Activated CD4-positive, alpha-beta T cell treated with anti-CD3 and anti-CD28 coated beads, Interleukin-2, amount 50 U/mL, for 24 hours (primary cell): ENCODE measurements at regions not wholly inside any gene's neighbourhood (a gene's known extent, or its start where the extent isn't known, plus 50 kb on each side); places are given as distances from the start of the nearest gene placed in this dataset.

Experiments
- DNase-seq, 2 donors: peaks; one replicate each; pipeline ENCODE4 v3.0.0-alpha.2; 2020; ENCODE audit warnings: low read depth in 1 of 2, low spot score in 1 of 2

DNA sequence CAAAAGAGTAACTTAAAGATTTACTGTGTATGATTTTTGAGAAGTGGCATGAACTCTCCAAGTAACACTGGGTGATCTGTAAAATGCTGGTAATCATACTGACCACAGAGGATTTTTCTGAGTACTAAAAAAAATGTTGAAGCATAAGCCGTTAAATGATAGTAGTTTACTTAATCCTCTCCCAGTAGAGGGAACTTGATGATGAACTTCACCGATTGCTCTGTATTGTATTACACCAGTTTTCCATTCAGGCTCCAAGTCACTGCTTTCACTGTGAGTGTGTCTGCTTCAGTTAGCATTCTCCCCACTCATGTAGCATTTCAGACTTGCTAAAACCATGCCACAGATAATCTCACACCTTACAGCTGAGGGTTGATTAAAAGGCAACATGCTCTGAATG lies 294.1 kb downstream of the GBA3 start:
- no peak for DNase-seq

DNA sequence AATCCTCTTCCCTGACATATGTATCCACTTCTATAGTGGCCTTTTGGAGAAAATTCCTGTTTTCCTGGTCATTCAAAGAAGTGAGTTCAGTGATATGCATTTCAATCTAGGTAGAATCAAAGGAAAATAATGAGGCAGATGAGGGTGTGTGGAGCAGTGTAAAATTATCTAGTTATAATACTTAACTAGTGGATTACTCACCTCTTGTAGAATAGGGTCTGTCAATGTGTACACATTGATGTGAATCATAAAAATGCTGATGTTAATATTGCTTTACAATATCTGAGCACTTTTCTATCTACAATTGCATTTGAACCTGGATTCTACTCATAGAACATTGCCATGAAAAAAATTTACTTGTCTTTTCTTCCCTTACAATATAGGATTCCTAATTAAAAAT lies 293.5 kb downstream of the GBA3 start:
- no peak for DNase-seq

GRCh38 chr4:22984390-22984789 lies 291.7 kb downstream of the GBA3 start:
- DNase-seq = no peak

DNA sequence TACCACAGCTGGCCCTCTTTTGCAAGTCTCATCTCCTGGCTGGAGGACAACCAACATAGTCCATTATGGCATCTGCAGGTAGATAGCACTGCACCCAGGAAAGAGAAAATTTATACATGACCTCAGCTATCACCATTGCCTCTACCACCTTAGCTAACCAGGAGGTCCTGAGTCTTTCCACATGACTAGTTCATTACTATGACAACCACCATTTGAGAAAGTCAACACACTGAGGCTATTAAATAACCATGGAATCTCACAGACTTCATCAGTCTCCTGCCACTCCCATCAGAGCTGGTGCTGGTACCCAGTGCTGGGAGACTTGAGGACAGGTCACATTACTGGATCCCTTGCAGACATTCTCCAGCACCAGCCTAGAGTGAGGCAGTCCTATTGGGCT lies 285.9 kb downstream of the GBA3 start:
- DNase-seq = no peak

GRCh38 chr4:22970665-22971064 lies 277.9 kb downstream of the GBA3 start:
- no peak for DNase-seq

DNA sequence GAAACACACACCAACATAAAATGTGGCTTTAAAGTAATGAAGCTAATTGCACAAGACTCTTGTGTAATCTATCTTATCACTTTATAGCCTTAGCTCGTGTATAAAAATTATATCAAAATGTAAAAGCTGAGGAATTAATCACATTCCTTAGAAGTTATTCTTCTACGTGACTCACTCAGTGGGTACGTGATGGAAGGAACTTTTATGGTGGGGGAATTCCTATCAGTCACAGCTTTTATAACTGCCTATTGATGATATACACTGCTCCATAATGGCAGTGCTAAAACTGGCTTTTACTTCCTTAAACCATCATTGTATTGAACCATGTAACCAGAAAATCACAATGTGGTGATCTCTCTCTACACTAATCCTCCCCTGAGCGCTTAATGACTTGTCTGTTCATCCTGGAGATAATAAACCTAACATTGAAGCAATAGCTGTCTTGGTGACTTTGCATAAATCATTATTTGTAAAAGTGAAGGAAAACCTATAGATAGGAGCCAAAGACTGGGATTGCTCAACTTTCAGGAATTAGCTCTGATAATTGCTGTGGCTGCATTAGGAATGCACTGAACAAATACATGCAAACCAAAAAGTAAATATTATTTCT lies 276.7 kb downstream of the GBA3 start:
- DNase-seq = no peak

GRCh38 chr4:22962295-22962694 lies 269.6 kb downstream of the GBA3 start:
- no peak for DNase-seq

- DNase-seq = no peak
These were observed 266.7 kb downstream of the GBA3 start for GRCh38 chr4:22959483-22959882.

DNA sequence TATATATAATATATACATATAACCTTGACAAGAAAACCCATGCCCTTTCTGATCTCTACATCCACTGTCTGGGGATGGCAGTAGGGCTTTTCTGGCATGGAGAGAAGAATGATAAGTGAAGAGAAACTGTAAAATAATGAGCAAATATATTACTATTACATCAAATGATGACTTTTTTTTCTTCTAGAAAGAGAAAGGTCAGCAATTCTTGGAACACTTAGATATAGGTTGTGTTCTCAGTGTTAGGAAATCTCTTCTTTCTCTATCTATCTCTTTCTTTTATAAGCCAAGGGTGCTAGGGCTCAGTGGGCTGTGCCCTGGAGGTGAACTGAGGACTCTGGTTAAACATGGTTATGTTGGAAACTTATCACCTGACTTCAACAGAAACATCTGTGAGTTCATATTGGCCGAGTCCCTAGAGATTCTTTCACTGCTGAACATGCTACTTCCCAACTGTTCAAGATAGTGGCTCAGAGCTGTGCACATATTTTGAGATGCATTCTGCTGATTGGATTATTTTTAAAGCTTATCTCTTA lies 265.1 kb downstream of the GBA3 start:
- DNase-seq = no peak

DNA sequence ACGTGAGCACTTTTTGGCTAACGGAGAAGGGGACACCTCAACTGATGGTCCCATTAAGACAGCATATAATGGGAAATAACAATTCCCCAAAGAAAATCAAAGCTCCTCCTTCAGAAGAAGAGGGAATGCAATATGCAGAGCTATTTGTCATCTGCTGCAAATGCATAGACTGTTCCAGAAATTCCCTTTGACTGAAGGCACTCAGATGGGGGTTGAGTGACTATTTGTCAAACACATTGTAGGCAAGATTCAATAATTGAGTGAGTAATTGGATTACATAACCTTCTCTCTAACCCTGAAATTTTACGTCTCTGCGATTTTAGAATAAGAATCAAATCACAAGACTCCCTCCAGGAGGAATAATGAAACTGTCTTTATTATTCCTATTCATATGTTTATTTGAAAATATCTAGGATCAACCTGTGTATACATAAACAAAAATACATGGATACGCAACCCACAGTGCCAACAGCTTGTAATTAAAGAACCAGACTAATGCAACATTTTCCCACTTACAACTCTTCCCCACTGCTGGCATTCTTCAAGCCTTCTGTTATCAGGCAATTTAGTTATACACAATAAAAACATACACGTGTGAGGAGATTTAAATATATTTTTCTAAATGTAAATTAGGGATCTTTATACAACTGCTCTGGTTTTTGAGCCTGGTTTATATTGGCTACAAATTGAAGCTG lies 256.6 kb downstream of the GBA3 start:
- DNase-seq = no peak

GRCh38 chr4:22947851-22948250 lies 255.1 kb downstream of the GBA3 start:
- no peak for DNase-seq

DNA sequence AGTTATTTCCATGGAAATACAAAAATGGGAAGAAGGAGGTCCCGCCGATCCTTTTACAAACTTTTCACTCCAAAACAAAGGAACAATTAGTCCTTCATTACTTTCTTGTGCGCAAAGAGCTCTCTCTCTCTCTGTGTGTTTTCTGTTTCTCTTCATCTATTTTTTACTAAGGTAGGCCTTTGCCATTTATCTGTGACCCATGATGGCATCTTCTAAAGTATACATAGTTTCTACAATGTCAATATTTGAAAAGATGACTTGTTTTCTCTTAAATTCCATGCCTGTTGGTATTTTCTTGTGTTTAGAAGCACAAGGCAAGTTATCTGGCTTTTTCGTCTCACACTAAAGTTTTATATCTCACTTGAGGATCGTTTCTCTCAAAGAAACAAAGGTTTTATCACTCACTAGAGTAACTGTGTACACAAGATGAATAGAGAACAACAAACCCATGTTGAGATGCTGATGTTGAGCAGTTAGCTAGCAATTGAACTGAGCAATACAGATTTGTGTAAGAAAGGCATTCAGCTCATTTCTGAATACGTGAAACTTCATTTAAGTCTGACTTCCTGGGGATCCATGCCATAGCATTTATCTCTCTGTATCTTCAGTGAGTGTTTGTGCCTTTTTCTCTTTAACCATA lies 250.3 kb downstream of the GBA3 start:
- no peak for DNase-seq

GRCh38 chr4:22941688-22942375 lies 249.1 kb downstream of the GBA3 start:
- no peak for DNase-seq

- DNase-seq = no peak
These were observed 239.6 kb downstream of the GBA3 start for GRCh38 chr4:22932326-22932725.

DNA sequence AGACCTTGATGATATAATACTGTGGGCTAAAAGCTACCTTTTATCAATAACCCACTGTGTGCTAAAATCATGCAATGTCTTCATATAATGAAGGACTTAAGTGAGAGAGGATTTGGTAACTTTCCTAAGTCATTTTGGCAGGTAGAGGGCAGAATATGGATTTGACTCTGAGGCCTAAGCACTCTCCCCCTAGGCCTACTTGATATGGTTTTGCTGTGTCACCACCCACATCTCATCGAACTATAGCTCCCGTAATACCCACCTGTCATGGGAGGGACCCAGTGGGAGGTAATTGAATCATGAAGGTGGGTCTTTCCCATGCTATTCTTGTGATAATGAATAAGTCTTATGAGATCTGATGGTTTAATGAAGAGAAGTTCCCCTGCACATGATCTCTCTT lies 229.7 kb downstream of the GBA3 start:
- DNase-seq = no peak

- DNase-seq = no peak
These were observed 229.2 kb downstream of the GBA3 start for GRCh38 chr4:22921936-22922335.

GRCh38 chr4:22911285-22911684 lies 218.5 kb downstream of the GBA3 start:
- DNase-seq = no peak

DNA sequence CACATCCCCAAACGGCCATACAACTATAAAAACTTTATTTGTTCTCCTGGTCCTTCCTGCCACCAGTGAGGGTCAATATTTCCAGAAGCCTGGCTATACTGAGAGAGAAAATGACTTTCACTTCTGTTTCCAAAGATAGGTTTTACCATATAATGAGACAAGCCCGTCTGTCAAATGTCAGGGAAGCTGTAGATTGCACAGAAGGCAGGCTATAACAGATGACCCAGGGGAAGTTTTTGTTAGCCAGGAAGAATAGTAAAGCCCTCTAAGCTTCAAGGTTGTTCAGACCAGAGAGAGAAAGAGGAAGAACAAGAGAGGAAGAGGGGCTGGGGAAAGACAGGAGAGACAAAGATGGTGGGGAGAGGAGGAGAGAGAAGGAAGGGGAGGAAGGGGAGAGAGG lies 217.5 kb downstream of the GBA3 start:
- no peak for DNase-seq

DNA sequence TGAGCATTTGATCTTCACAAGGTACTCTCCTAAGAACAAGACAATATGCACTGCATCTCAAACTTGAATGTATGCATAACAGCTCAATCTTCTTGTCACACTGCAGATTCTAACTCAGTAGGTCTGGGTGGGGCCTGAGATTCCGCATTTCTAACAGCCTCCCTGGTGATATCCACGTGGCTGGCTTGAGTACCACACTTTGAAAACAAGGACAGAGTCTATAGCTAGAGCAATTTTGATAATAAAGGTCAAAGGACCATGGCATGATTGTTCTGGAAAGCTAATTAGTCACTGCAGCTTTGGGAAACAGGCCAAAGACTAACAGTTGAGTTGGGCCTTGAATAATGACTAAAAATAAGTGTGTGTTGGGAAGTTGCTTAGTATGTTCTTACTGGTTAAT lies 213.3 kb downstream of the GBA3 start:
- DNase-seq = no peak

GRCh38 chr4:22903913-22904312 lies 211.2 kb downstream of the GBA3 start:
- no peak for DNase-seq

DNA sequence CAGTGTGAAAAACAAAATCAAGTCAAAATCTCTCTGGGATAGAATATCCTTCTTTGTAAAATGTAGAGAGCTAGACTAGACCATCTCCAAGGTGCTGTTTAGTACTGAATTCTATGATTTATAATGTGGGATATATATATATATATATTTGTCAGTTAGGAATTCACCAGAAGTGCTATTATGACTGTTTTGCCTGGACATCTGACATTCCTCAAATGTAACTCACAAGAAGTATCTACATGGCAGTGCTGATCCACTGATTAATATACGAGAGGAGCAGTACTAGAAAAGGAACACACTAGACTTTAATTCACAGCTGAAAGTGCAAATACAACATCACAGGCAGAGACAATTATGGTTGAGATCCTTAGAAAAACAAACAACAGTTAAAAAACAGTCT lies 208.9 kb downstream of the GBA3 start:
- DNase-seq = no peak

GRCh38 chr4:22900876-22901275 lies 208.1 kb downstream of the GBA3 start:
- DNase-seq = no peak
